A673 (cell line): ENCODE measurements at regions not wholly inside any gene's neighbourhood (a gene's known extent, or its start where the extent isn't known, plus 50 kb on each side); places are given as distances from the start of the nearest gene placed in this dataset.

Source experiments
- BruUV-seq: library from RNA; stranded (reverse); fragments of 400-500 nt; replicated peaks from 2 replicates; lab custom pipeline; 2021; lab: Mats Ljungman, UMichigan
- CTCF ChIA-PET: fragments of 300-600 bp; sonication (Branson Sonifier 250); formaldehyde crosslinking; loops from one replicate; lab custom pipeline; 2022; ENCODE audit warnings: antibody characterized with exemption; lab: Charles Lee
- POLR2A ChIA-PET: fragments of 300-600 bp; sonication (Branson Sonifier 250); formaldehyde crosslinking; loops from one replicate; lab custom pipeline; 2022; ENCODE audit warnings: antibody characterized with exemption; ENCODE audit not compliant: low non-redundant PET; lab: Charles Lee
- DNase-seq: peaks from one replicate; pipeline ENCODE4 v3.0.0-alpha.2; 2015; ENCODE audit warnings: low spot score
- H3K27ac ChIP-seq: fragments of 200-600 bp; sonication (generic); 2 replicates; pipeline ENCODE4 v1.5.1; 2016; ENCODE audit warnings: mixed run types, low read depth, mild to moderate bottlenecking, mixed read lengths, antibody characterized with exemption, low read length; ENCODE audit not compliant: poor library complexity, severe bottlenecking
- H3K27me3 ChIP-seq: fragments of 200-600 bp; sonication (generic); replicated peaks from 2 replicates; pipeline ENCODE4 v1.6.1; 2017; ENCODE audit warnings: mixed run types, low read depth, mild to moderate bottlenecking, mixed read lengths, antibody characterized with exemption, low read length; ENCODE audit not compliant: insufficient read depth, poor library complexity
- H3K36me3 ChIP-seq: fragments of 200-600 bp; sonication (generic); 2 replicates; pipeline ENCODE4 v1.6.1; 2016; ENCODE audit warnings: mixed run types, mild to moderate bottlenecking, mixed read lengths, antibody characterized with exemption, low read length; ENCODE audit not compliant: insufficient read depth, poor library complexity, severe bottlenecking
- H3K4me1 ChIP-seq: fragments of 200-600 bp; sonication (generic); 2 replicates; pipeline ENCODE4 v1.6.1; 2017; ENCODE audit warnings: mixed run types, mild to moderate bottlenecking, mixed read lengths, antibody characterized with exemption, low read length; ENCODE audit not compliant: insufficient read depth, poor library complexity, severe bottlenecking
- H3K4me3 ChIP-seq: fragments of 200-600 bp; sonication (generic); 2 replicates; pipeline ENCODE4 v1.5.1; 2016; ENCODE audit warnings: low read depth, mixed run types, mild to moderate bottlenecking, mixed read lengths, low read length; ENCODE audit not compliant: poor library complexity, severe bottlenecking
- H3K9me3 ChIP-seq: fragments of 200-600 bp; sonication (generic); 2 replicates; pipeline ENCODE4 v1.6.1; 2016; ENCODE audit warnings: mixed run types, low read depth, mild to moderate bottlenecking, mixed read lengths, antibody characterized with exemption, low read length; ENCODE audit not compliant: poor library complexity, severe bottlenecking
- EZH2 ChIP-seq: fragments of 200-600 bp; sonication (generic); IDR thresholded peaks from 2 replicates; pipeline ENCODE4 v1.6.1; 2017; ENCODE audit warnings: borderline replicate concordance, low read depth, mild to moderate bottlenecking, mixed read lengths, antibody characterized with exemption, low read length; ENCODE audit not compliant: poor library complexity, severe bottlenecking
- intact Hi-C: fragments of 100-400 bp; cut with micrococcal nuclease; formaldehyde crosslinking; loops from one replicate; pipeline ENCODE4 v1.10.0; 2022; ENCODE audit not compliant: unreplicated experiment
- TF ChIP-seq, protein P1 (sequence below): fragments of 300-800, 200-600 bp; sonication (generic); conservative IDR thresholded peaks from 2 replicates; pipeline ENCODE4 v1.5.1; 2017; ENCODE audit warnings: low read depth, mild to moderate bottlenecking, antibody characterized with exemption, low read length, moderate library complexity, mixed read lengths

- Histone ChIP-seq H3K27ac (no peak overlapping the region), H3K4me3 (no peak overlapping the region), H3K27me3 (no peaks in the 10 kb centered on the region), H3K4me1 (no peaks in the 10 kb centered on the region), H3K9me3 (no peaks in the 10 kb centered on the region), H3K36me3 (no peaks in the 10 kb centered on the region)
- ChIA-PET CTCF (no interaction called here), POLR2A (no interaction called here)
- no TSS peak for BruUV-seq
- DNase-seq = no peak
- TF ChIP-seq, protein P1, sequence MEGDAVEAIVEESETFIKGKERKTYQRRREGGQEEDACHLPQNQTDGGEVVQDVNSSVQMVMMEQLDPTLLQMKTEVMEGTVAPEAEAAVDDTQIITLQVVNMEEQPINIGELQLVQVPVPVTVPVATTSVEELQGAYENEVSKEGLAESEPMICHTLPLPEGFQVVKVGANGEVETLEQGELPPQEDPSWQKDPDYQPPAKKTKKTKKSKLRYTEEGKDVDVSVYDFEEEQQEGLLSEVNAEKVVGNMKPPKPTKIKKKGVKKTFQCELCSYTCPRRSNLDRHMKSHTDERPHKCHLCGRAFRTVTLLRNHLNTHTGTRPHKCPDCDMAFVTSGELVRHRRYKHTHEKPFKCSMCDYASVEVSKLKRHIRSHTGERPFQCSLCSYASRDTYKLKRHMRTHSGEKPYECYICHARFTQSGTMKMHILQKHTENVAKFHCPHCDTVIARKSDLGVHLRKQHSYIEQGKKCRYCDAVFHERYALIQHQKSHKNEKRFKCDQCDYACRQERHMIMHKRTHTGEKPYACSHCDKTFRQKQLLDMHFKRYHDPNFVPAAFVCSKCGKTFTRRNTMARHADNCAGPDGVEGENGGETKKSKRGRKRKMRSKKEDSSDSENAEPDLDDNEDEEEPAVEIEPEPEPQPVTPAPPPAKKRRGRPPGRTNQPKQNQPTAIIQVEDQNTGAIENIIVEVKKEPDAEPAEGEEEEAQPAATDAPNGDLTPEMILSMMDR = no peak
- TF ChIP-seq EZH2 = no peak
- intact Hi-C loops = no loop called here
Observed at GRCh38 chr9:107592424-107592823, 102.9 kb upstream of the KLF4 start.

- TF ChIP-seq, protein P1 = no peak
- TF ChIP-seq EZH2 = no peak
- Histone ChIP-seq H3K9me3 (no peaks in the 10 kb centered on the region), H3K4me1 (no peaks in the 10 kb centered on the region), H3K27ac (no peak overlapping the region), H3K27me3 (no peaks in the 10 kb centered on the region), H3K36me3 (no peaks in the 10 kb centered on the region), H3K4me3 (no peak overlapping the region)
- CTCF ChIA-PET = interaction anchor here (0.6 kb wide), 1 partner anchor 166 kb away, joined by 5 read pairs; no protein-coding TSS in a partner anchor
- BruUV-seq = no TSS peak
- POLR2A ChIA-PET = no interaction called here
- DNase-seq = no peak
- intact Hi-C loops = no loop called here
Observed at GRCh38 chr9:107591781-107592180, 102.2 kb upstream of the KLF4 start.

- BruUV-seq = no TSS peak
- ChIA-PET POLR2A (no interaction called here), CTCF (no interaction called here)
- no peaks in the 10 kb centered on the region for H3K27me3 ChIP-seq
- no peaks in the 10 kb centered on the region for H3K4me1 ChIP-seq
- no peaks in the 10 kb centered on the region for H3K9me3 ChIP-seq
- no peak for DNase-seq
- intact Hi-C loops = no loop called here
- H3K27ac ChIP-seq = no peak overlapping the region
- TF ChIP-seq, protein P1 = no peak
- no peak for TF ChIP-seq EZH2
- H3K36me3 ChIP-seq = no peaks in the 10 kb centered on the region
- H3K4me3 ChIP-seq = no peak overlapping the region
Observed at GRCh38 chr9:107588393-107588792, 98.8 kb upstream of the KLF4 start.
